H54 (cell line): ENCODE measurements at regions not wholly inside any gene's neighbourhood (a gene's known extent, or its start where the extent isn't known, plus 50 kb on each side); places are given as distances from the start of the nearest gene placed in this dataset.

Experiments used
- DNase-seq: peaks from one replicate; pipeline ENCODE4 v3.0.0; 2011; ENCODE audit warnings: low spot score, mixed read lengths; ENCODE audit not compliant: insufficient read length
- FAIRE-seq: peaks from 3 replicates; lab custom pipeline; 2011; peaks lifted over from hg19 to GRCh38; lab: Jason Lieb, UNC
- POLR2A ChIP-seq: IDR thresholded peaks from 2 replicates; pipeline ENCODE4 v1.6.1; 2011; ENCODE audit warnings: low read depth, mild to moderate bottlenecking, low read length

GRCh38 chr3:82715091-82715856, 953.8 kb upstream of the GBE1 start:
- no peak for TF ChIP-seq POLR2A

GRCh38 chr3:82707035-82707434, 945.6 kb upstream of the GBE1 start:
- TF ChIP-seq POLR2A = no peak
- FAIRE-seq = no peak
- DNase-seq = no peak

More at GRCh38 chr3:82715091-82715856, 953.8 kb upstream of the GBE1 start:
- FAIRE-seq (no peak), DNase-seq (no peak)

- TF ChIP-seq POLR2A = no peak
- FAIRE-seq (no peak), DNase-seq (no peak)
Observed at GRCh38 chr3:82685761-82686160, 924.3 kb upstream of the GBE1 start.

- TF ChIP-seq POLR2A = no peak
- DNase-seq (no peak), FAIRE-seq (no peak)
Observed at GRCh38 chr3:82676356-82677026, 915.0 kb upstream of the GBE1 start.

- no peak for TF ChIP-seq POLR2A
- no peak for DNase-seq
- no peak for FAIRE-seq
Observed at GRCh38 chr3:82672966-82673365, 911.5 kb upstream of the GBE1 start.

GRCh38 chr3:82671466-82671865, 910.0 kb upstream of the GBE1 start:
- FAIRE-seq = no peak
- DNase-seq = no peak
- TF ChIP-seq POLR2A = no peak

GRCh38 chr3:82654708-82655107, 893.3 kb upstream of the GBE1 start:
- DNase-seq = no peak
- no peak for TF ChIP-seq POLR2A
- FAIRE-seq = no peak

GRCh38 chr3:82643948-82644347, 882.5 kb upstream of the GBE1 start:
- no peak for DNase-seq
- no peak for TF ChIP-seq POLR2A
- no peak for FAIRE-seq

- no peak for TF ChIP-seq POLR2A
- DNase-seq (no peak), FAIRE-seq (no peak)
Observed at GRCh38 chr3:82641701-82642100, 880.3 kb upstream of the GBE1 start.

- FAIRE-seq = no peak
- TF ChIP-seq POLR2A = no peak
- DNase-seq = no peak
Observed at GRCh38 chr3:82640254-82640653, 878.8 kb upstream of the GBE1 start.

- no peak for TF ChIP-seq POLR2A
- no peak for FAIRE-seq
- DNase-seq = no peak
Observed at GRCh38 chr3:82637574-82637973, 876.1 kb upstream of the GBE1 start.

GRCh38 chr3:82636177-82636576, 874.7 kb upstream of the GBE1 start:
- FAIRE-seq (no peak), DNase-seq (no peak)
- TF ChIP-seq POLR2A = no peak

- FAIRE-seq (no peak), DNase-seq (no peak)
- no peak for TF ChIP-seq POLR2A
Observed at GRCh38 chr3:82633319-82633718, 871.9 kb upstream of the GBE1 start.

- FAIRE-seq = no peak
- DNase-seq = no peak
- no peak for TF ChIP-seq POLR2A
Observed at GRCh38 chr3:82629937-82630336, 868.5 kb upstream of the GBE1 start.

- DNase-seq (no peak), FAIRE-seq (no peak)
- TF ChIP-seq POLR2A = no peak
Observed at GRCh38 chr3:82628385-82629014, 867.1 kb upstream of the GBE1 start.
